GM12865 (cell line): ENCODE measurements at regions not wholly inside any gene's neighbourhood (a gene's known extent, or its start where the extent isn't known, plus 50 kb on each side); places are given as distances from the start of the nearest gene placed in this dataset.

Experiments
- DNase-seq: peaks from one replicate; pipeline ENCODE4 v3.0.0; 2010; ENCODE audit warnings: low read depth
- H3K4me3 ChIP-seq: 2 replicates; pipeline ENCODE4 v1.5.1; 2011; ENCODE audit warnings: mild to moderate bottlenecking, low read depth, low read length, control low read depth
- TF ChIP-seq, protein P1 (sequence below): IDR thresholded peaks from 2 replicates; pipeline ENCODE4 v1.5.1; 2011; ENCODE audit warnings: low read length, control low read depth, low read depth, inconsistent platforms; ENCODE audit not compliant: insufficient read depth; ENCODE audit errors: missing control alignments

DNA sequence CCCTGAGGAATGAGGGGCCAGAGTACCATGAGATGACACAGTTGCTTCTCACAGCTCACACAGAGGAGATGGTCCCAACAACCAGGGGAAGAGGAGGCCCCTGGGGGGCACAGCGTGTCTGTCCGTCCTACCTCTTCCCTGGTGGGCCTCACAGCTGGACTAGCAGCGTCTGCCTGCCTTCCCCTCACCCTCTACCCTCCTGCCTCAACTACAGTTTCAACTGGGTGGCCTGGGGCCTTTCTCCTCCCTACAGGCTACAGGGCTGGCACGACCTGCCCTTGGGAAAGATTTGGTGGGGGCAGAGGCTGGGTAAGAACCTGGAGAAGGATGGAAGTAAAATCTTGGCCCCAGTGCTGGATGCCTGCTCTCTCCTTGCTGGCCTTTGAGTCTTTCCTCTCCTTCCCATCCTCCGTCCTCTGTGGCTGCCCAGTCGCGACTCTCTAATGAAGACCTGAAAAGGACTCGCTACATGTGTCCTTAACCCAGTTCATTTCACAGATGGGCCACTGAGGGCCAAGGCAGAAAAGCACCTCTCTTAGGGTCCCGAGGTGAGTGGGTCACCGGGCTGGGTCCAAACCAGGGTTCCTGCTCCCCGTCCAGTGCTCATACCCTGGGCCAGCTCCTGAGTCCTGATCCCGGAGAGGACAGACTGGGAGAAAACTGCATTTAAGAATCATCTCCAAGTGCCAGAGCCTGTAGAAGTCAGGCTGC is 232.5 kb downstream of the BCL11B start:
- TF ChIP-seq, protein P1, sequence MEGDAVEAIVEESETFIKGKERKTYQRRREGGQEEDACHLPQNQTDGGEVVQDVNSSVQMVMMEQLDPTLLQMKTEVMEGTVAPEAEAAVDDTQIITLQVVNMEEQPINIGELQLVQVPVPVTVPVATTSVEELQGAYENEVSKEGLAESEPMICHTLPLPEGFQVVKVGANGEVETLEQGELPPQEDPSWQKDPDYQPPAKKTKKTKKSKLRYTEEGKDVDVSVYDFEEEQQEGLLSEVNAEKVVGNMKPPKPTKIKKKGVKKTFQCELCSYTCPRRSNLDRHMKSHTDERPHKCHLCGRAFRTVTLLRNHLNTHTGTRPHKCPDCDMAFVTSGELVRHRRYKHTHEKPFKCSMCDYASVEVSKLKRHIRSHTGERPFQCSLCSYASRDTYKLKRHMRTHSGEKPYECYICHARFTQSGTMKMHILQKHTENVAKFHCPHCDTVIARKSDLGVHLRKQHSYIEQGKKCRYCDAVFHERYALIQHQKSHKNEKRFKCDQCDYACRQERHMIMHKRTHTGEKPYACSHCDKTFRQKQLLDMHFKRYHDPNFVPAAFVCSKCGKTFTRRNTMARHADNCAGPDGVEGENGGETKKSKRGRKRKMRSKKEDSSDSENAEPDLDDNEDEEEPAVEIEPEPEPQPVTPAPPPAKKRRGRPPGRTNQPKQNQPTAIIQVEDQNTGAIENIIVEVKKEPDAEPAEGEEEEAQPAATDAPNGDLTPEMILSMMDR = no peak
- DNase-seq = no peak
- H3K4me3 ChIP-seq = no peak overlapping the region

DNA sequence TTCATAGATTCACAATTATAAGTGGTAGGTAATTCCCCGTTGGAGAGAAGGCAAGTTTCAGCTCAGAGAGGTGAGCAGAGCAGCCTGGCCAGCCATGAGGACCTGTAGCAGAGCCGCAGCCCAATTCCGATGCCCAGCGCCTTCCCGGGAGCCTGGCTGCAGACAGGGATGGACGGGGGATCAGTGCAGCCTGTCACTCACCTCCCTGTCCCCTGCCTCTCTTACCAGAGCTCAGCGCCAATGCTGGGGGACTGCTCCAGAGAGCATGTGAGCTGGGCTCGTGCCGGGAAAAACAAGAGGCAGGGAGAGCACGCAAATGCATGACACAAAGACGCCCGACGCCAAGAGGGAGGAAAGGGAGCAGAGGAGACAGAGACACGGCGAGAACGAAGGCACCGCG is 231.9 kb downstream of the BCL11B start:
- no peak for DNase-seq
- no peak overlapping the region for H3K4me3 ChIP-seq
- TF ChIP-seq, protein P1 = no peak

DNA sequence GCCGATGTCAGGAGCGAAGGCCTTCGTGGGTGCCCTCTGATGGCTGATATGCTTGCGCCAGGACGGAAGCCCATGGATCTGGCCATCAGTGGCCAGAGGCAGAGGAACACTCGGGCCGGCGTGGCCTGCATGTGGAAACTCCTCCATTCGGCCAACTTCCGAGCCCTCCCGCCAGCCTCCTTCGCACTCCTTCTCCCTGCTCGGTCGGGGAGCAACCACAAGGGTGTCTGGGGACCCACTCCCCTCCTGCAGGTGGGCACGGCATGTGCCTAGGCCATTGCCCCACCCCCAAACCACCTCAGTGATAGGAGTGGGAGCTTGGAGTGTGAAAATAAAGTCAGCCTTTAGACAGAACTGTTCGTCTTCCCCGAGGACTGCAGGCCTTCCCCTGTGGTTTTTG is 231.3 kb downstream of the BCL11B start:
- DNase-seq = no peak
- no peak overlapping the region for H3K4me3 ChIP-seq
- TF ChIP-seq, protein P1 = no peak

DNA sequence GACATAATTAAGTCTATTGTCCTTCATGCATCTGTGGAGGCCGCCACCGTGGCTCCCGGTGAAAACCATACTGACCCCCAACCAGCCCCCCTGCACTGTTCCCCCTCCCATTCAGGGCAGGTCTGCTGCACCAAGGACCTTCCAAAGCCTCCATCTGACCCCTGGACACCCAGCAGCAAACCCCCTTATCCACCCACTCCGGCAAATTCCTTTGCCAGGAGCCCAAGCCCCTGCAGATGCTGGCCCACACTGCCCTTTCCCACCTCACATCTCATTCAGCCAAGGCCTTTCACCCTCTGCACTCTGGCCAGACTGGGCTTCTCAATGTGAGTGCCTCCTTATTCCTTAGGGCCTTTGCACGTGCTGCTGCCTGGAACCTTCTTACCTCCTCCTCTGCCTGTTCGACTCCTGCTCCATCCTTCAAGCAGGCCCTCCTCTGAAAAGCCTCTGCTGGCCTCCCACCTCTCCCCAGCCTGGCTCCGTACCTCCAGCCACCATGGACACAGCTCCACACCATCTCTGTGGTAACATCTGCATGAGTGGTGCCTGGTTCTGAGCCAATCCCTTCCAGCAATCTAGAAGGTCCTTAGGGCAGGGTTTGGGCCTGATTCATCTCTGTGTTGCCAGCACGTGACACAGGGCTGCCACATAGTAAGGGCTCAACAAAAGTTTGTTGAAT is 230.7 kb downstream of the BCL11B start:
- no peak for DNase-seq
- TF ChIP-seq, protein P1 = no peak
- no peak overlapping the region for H3K4me3 ChIP-seq

DNA sequence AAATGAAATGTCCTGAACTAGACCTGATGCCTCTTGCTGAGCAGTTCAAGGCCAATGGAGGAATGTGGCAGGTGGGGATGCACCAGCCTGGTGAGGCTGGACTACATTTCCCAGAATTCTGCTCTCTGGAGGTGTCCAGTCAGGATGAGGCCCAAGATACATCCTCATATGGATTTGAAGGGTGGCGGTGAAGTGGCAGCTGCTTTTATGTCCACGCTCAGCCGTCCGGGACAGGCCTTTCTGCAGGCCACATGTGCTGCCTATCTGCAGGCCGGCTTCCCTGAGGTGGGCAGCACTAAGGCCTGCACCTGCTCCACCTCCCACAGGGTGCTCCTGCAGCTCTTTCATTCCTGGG is 230.2 kb downstream of the BCL11B start:
- no peak overlapping the region for H3K4me3 ChIP-seq
- no peak for DNase-seq
- TF ChIP-seq, protein P1 = no peak

DNA sequence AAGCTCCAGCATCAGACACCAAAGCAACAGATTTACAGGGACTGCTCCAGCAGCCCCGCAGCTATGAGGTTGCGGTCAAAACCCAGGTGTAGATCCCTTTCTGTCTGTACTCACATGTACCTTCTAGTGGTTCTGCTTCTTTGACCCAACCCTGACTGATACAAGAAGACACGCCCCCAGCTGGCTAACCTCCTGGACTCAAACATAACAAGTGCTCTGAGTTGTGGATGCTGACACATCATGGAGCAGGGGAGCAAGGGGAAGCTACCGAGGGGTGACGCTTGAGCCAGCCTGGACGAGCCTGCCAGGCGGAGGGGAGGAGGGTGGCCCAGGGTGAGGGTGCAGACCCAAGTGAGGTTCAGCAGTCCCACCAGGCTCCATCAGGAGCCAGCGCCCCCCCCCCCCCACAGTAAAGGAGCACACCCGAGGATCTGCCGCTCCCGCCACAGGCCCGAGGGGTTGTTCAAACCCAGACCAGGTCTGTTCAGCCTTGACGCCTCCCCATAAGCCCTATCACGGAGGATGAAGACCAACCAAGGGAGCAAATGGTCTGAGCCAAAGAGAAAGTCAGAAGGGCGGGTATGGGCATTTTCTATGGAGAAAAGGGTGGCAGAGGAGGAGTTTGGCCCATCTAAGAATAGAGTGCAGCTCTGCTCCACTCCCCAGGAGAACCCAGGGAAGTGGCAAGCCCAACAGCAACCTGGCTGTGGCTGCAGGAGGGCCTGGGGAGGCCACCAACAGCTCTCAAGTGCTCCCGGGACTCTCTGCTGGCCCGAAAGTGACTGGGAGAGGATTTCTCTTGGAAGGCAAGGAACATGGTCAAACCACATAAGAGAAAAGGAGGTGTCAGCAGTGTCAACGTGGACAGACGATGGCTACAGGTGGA is 229.4 kb downstream of the BCL11B start:
- TF ChIP-seq, protein P1 = no peak
- H3K4me3 ChIP-seq = no peak overlapping the region
- no peak for DNase-seq
